ENCODE measurements at regions not wholly inside any gene's neighbourhood (a gene's known extent, or its start where the extent isn't known, plus 50 kb on each side); places are given as distances from the start of the nearest gene placed in this dataset.

DNA sequence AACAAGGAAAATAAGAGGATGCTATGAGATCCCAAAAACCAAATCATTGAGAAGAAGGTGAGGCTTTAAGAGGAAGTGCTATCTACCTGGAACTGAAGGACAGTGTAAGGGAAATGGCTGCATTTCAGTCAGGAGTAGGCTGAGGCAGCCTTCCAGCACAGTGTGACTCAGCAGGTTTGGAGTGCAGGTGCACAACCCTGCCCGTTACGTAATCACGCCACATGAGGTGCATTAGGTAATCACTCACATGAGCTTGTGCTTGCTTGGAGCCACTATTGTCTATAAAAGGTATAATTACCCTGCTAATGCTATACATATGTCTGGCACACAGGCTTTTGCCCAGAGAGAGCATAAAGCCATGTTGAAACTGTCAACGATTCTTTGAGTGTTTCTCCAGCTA, 74.9 kb downstream of the DIO2 start:
- H3K36me3 Mint-ChIP-seq (ENCODE audit: insufficient read depth in 1 of 3, low read depth in 3 of 3), result peaks cover 5 to 28% (median 16%) of the 10 kb centered on the region in 3 experiments
- H3K23me2 ChIP-seq (ENCODE audit: insufficient read length, low read depth, low read length, poor library complexity, severe bottlenecking), result no peaks in the 10 kb centered on the region
- no peak overlapping the region for H2BK120ac ChIP-seq (ENCODE audit: low read depth, low read length, poor library complexity, severe bottlenecking)
- no peak overlapping the region for H3K4ac ChIP-seq (ENCODE audit: low read depth, low read length)
- H3K56ac ChIP-seq (ENCODE audit: insufficient read length, low read depth, low read length), result no peak overlapping the region
- H3K23ac ChIP-seq (ENCODE audit: insufficient read length, low read depth, low read length), result no peak overlapping the region
- DNase-seq, result no peak
- no peak overlapping the region for H4K8ac ChIP-seq (replicated peaks; ENCODE audit: insufficient read length, low read depth, low read length)
- no peak overlapping the region for H3K14ac ChIP-seq (ENCODE audit: insufficient read depth, low read length)
- H2AFZ ChIP-seq (ENCODE audit: low read length), result no peak overlapping the region
- no peak overlapping the region for H3K27ac Mint-ChIP-seq
- H3K27me3 ChIP-seq (ENCODE audit: insufficient read depth, low read length), result no peaks in the 10 kb centered on the region
- peaks cover 34 to 37% of the 10 kb centered on the region in 2 experiments for H3K9me3 Mint-ChIP-seq
- no peak overlapping the region for H2BK20ac ChIP-seq (ENCODE audit: low read depth, low read length, poor library complexity, severe bottlenecking)
- no peak overlapping the region for H2BK12ac ChIP-seq (ENCODE audit: insufficient read length, low read depth, low read length)
- no peaks in the 10 kb centered on the region for H3K79me2 ChIP-seq (ENCODE audit: insufficient read depth, low read length)
- no peak overlapping the region for H2AK5ac ChIP-seq (ENCODE audit: insufficient read length, low read length)
- no peaks in the 10 kb centered on the region for H3K79me1 ChIP-seq (ENCODE audit: insufficient read depth, low read depth, low read length, poor library complexity, severe bottlenecking)
- H2BK5ac ChIP-seq (ENCODE audit: insufficient read length, low read length), result no peak overlapping the region
- H3K4me2 ChIP-seq (ENCODE audit: insufficient read depth, insufficient read length, low read length), result no peak overlapping the region
- H3T11ph ChIP-seq (ENCODE audit: low read length), result no peak overlapping the region
- no peak overlapping the region for H3K18ac ChIP-seq (ENCODE audit: insufficient read length, low read depth, low read length)
- H4K20me1 ChIP-seq (ENCODE audit: control insufficient read depth, insufficient read depth, insufficient read length), result no peaks in the 10 kb centered on the region
- peaks cover 14% of the 10 kb centered on the region for H3K9me3 ChIP-seq (ENCODE audit: control insufficient read depth, low read depth, low read length)
- peaks cover 4% of the 10 kb centered on the region for H3K27me3 Mint-ChIP-seq (ENCODE audit: low read depth)
- no peak overlapping the region for H3K27ac ChIP-seq (ENCODE audit: insufficient read length, low read depth, low read length)
- WGBS (ENCODE audit: extremely low coverage, insufficient read length, low lambda C conversion rate), result no CpG with 5 or more reads among the region's 4 CpGs
- no peak overlapping the region for H4K91ac ChIP-seq (ENCODE audit: insufficient read length, low read depth, low read length)
- no peak overlapping the region for H2BK15ac ChIP-seq (ENCODE audit: low read depth, low read length)
- H3K9ac ChIP-seq (ENCODE audit: extremely low read depth, insufficient read length, low read length), result no peak overlapping the region
- no peak overlapping the region for H3K4me3 Mint-ChIP-seq
- no peak overlapping the region for H4K5ac ChIP-seq (ENCODE audit: insufficient read length, low read depth, low read length)
- H3K4me1 Mint-ChIP-seq, result no peaks in the 10 kb centered on the region
- TF ChIP-seq, protein P1, sequence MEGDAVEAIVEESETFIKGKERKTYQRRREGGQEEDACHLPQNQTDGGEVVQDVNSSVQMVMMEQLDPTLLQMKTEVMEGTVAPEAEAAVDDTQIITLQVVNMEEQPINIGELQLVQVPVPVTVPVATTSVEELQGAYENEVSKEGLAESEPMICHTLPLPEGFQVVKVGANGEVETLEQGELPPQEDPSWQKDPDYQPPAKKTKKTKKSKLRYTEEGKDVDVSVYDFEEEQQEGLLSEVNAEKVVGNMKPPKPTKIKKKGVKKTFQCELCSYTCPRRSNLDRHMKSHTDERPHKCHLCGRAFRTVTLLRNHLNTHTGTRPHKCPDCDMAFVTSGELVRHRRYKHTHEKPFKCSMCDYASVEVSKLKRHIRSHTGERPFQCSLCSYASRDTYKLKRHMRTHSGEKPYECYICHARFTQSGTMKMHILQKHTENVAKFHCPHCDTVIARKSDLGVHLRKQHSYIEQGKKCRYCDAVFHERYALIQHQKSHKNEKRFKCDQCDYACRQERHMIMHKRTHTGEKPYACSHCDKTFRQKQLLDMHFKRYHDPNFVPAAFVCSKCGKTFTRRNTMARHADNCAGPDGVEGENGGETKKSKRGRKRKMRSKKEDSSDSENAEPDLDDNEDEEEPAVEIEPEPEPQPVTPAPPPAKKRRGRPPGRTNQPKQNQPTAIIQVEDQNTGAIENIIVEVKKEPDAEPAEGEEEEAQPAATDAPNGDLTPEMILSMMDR (conservative IDR thresholded peaks at IDR 0.05), result no peak
- H3K4me1 ChIP-seq (ENCODE audit: insufficient read depth, low read length), result no peaks in the 10 kb centered on the region

Measured in H9 (cell line).